ENCODE measurements at regions not wholly inside any gene's neighbourhood (a gene's known extent, or its start where the extent isn't known, plus 50 kb on each side); places are given as distances from the start of the nearest gene placed in this dataset.

- no peak for TF ChIP-seq CTCF (conservative IDR thresholded peaks at IDR 0.05 in 1 of 2, IDR thresholded peaks at IDR 0.05 in 1 of 2; ENCODE audit: extremely low read depth in 1 of 2, insufficient read depth in 1 of 2, low read depth in 1 of 2, low read length in 2 of 2)
- TF ChIP-seq EZH2 (IDR thresholded peaks at IDR 0.05; ENCODE audit: borderline replicate concordance, low read length) = no peak
Observed at GRCh38 chr17:6005939-6006338, 64.2 kb upstream of the WSCD1 start.
